ENCODE measurements at regions not wholly inside any gene's neighbourhood (a gene's known extent, or its start where the extent isn't known, plus 50 kb on each side); places are given as distances from the start of the nearest gene placed in this dataset.

- Histone ChIP-seq H3K79me2 (ENCODE audit: control insufficient read depth, insufficient read depth, low read length) (no peaks in the 10 kb centered on the region), H3K27me3 (replicated peaks in 1 of 2; ENCODE audit: control insufficient read depth in 2 of 2, insufficient read depth in 2 of 2, low read length in 1 of 2) (no peaks in the 10 kb centered on the region), H3K4me1 (ENCODE audit: control insufficient read depth, insufficient read depth, low read length) (no peaks in the 10 kb centered on the region), H2AFZ (ENCODE audit: control insufficient read depth, low read depth, low read length) (no peak overlapping the region), H3K4me2 (ENCODE audit: control insufficient read depth, insufficient read depth) (no peak overlapping the region), H3K9ac (ENCODE audit: control insufficient read depth, insufficient read depth, low read length) (no peak overlapping the region), H3K4me3 (no peak overlapping the region), H3K36me3 (ENCODE audit: control insufficient read depth in 2 of 2, insufficient read depth in 2 of 2, low read length in 1 of 2) (no peaks in the 10 kb centered on the region), H3K9me3 (replicated peaks; ENCODE audit: control insufficient read depth, insufficient read depth, low read length) (no peaks in the 10 kb centered on the region), H4K20me1 (ENCODE audit: control insufficient read depth, insufficient read depth) (no peaks in the 10 kb centered on the region), H3K27ac (ENCODE audit: control insufficient read depth, insufficient read depth) (no peak overlapping the region)
- ChIA-PET RAD21 (ENCODE audit: unreplicated experiment) (no interaction called here), POLR2A (no interaction called here), SMC1A (ENCODE audit: uncharacterized antibody, unreplicated experiment) (no interaction called here), CTCF (no interaction called here)
- WGBS (ENCODE audit: insufficient coverage, insufficient replicate concordance, low lambda C conversion rate, missing lambda C conversion rate): 58% methylated on average over 3 of the region's 3 CpGs
- DNase-seq (ENCODE audit: low read depth, low spot score): no peak
- BruUV-seq (replicated peaks): no TSS peak
- in situ Hi-C loops (cut with MboI) (no loop called here), intact Hi-C loops (cut with micrococcal nuclease; ENCODE audit: unreplicated experiment) (no loop called here)
- TF ChIP-seq RFX5 (IDR thresholded peaks at IDR 0.05; ENCODE audit: low read depth, low read length) (no peak), STAT1 (conservative IDR thresholded peaks at IDR 0.05) (no peak), SUZ12 (IDR thresholded peaks at IDR 0.05; ENCODE audit: unreplicated experiment) (no peak)
- no peak for FAIRE-seq
- no peak for ATAC-seq
Observed at GRCh38 chr7:84629216-84629615, 434.6 kb upstream of the SEMA3A start.

DNA sequence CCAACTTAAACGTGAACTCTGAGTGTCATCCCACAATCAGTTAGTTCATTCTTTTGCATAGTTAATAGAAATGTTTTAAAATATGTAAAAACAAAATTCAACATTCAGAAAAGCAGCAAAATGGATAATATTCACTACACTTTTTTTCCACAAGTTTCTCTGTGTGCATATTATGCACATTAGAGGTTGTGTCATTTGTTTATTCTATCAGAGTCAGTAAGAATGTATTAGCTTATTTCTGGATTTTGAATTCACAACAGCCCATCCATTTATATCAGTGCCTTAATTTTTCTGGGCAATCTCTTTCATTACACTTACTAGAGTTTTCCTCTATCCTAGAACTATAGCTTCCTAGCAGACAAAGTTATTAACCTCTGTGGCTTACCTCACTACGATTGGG lies 432.7 kb upstream of the SEMA3A start:
- intact Hi-C loops (cut with micrococcal nuclease; ENCODE audit: unreplicated experiment) (no loop called here), in situ Hi-C loops (cut with MboI) (no loop called here)
- no peak for FAIRE-seq
- Histone ChIP-seq H3K9me3 (replicated peaks; ENCODE audit: control insufficient read depth, insufficient read depth, low read length) (no peaks in the 10 kb centered on the region), H3K4me2 (ENCODE audit: control insufficient read depth, insufficient read depth) (no peak overlapping the region), H3K4me1 (ENCODE audit: control insufficient read depth, insufficient read depth, low read length) (no peaks in the 10 kb centered on the region), H3K27ac (ENCODE audit: control insufficient read depth, insufficient read depth) (no peak overlapping the region), H3K4me3 (no peak overlapping the region), H3K27me3 (replicated peaks in 1 of 2; ENCODE audit: control insufficient read depth in 2 of 2, insufficient read depth in 2 of 2, low read length in 1 of 2) (no peaks in the 10 kb centered on the region), H2AFZ (ENCODE audit: control insufficient read depth, low read depth, low read length) (no peak overlapping the region), H4K20me1 (ENCODE audit: control insufficient read depth, insufficient read depth) (no peaks in the 10 kb centered on the region), H3K9ac (ENCODE audit: control insufficient read depth, insufficient read depth, low read length) (no peak overlapping the region), H3K79me2 (ENCODE audit: control insufficient read depth, insufficient read depth, low read length) (no peaks in the 10 kb centered on the region), H3K36me3 (ENCODE audit: control insufficient read depth in 2 of 2, insufficient read depth in 2 of 2, low read length in 1 of 2) (no peaks in the 10 kb centered on the region)
- DNase-seq (ENCODE audit: low read depth, low spot score): no peak
- no peak for ATAC-seq
- POLR2A ChIA-PET: no interaction called here
- 0% methylated on average over 2 of the region's 2 CpGs for WGBS (ENCODE audit: insufficient coverage, insufficient replicate concordance, low lambda C conversion rate, missing lambda C conversion rate)
- no TSS peak for BruUV-seq (replicated peaks)
- RAD21 ChIA-PET (ENCODE audit: unreplicated experiment): no interaction called here
- CTCF ChIA-PET: interaction anchor here (0.5 kb wide), 1 partner anchor 226 kb away, joined by 3 read pairs; no protein-coding TSS in a partner anchor
- SMC1A ChIA-PET (ENCODE audit: uncharacterized antibody, unreplicated experiment): interaction anchor here (1.0 kb wide), 1 partner anchor 42 kb away, joined by 3 read pairs; no protein-coding TSS in a partner anchor
- TF ChIP-seq ZNF24 (IDR thresholded peaks at IDR 0.05) (no peak), ZBTB33 (IDR thresholded peaks at IDR 0.05) (no peak), CEBPB (IDR thresholded peaks at IDR 0.05; ENCODE audit: borderline replicate concordance in 1 of 2, low read depth in 2 of 2, low read length in 2 of 2) (no peak), IRF3 (IDR thresholded peaks at IDR 0.05) (no peak), IRF5 (IDR thresholded peaks at IDR 0.05; ENCODE audit: borderline replicate concordance) (no peak), ZZZ3 (IDR thresholded peaks at IDR 0.05; ENCODE audit: control insufficient read depth, insufficient read length, low read depth) (no peak), ZNF384 (IDR thresholded peaks at IDR 0.05; ENCODE audit: borderline replicate concordance, low read depth, low read length) (no peak), NR2F1 (conservative IDR thresholded peaks at IDR 0.05) (no peak), POLR2AphosphoS2 (IDR thresholded peaks at IDR 0.05; ENCODE audit: low read depth, low read length) (no peak), CREB1 (IDR thresholded peaks at IDR 0.05; ENCODE audit: low read depth) (no peak)
- TF ChIP-seq, protein P1, sequence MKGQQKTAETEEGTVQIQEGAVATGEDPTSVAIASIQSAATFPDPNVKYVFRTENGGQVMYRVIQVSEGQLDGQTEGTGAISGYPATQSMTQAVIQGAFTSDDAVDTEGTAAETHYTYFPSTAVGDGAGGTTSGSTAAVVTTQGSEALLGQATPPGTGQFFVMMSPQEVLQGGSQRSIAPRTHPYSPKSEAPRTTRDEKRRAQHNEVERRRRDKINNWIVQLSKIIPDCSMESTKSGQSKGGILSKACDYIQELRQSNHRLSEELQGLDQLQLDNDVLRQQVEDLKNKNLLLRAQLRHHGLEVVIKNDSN (IDR thresholded peaks at IDR 0.05; ENCODE audit: borderline replicate concordance, extremely low read length, insufficient read depth, low read depth, low read length): no peak

All from GM12878 (cell line).